Retinal pigment epithelial cell (primary cell): ENCODE measurements at regions not wholly inside any gene's neighbourhood (a gene's known extent, or its start where the extent isn't known, plus 50 kb on each side); places are given as distances from the start of the nearest gene placed in this dataset.

Source experiments
- DNase-seq: peaks from one replicate; pipeline ENCODE4 v3.0.0-alpha.2; 2010; ENCODE audit warnings: low read depth
- H3K4me3 ChIP-seq: 2 replicates; pipeline ENCODE4 v1.5.1; 2011; ENCODE audit warnings: mild to moderate bottlenecking, low read length, control low read depth, moderate library complexity
- CTCF ChIP-seq: conservative IDR thresholded peaks from 2 replicates; pipeline ENCODE4 v1.5.1; 2011; ENCODE audit warnings: low read depth, low read length, control low read depth, inconsistent platforms

GRCh38 chr12:128178565-128178964 is 88.4 kb upstream of the TMEM132C start:
- H3K4me3 ChIP-seq: no peak overlapping the region
- no peak for DNase-seq
- no peak for TF ChIP-seq CTCF

- no peak for TF ChIP-seq CTCF
- DNase-seq: no peak
- no peak overlapping the region for H3K4me3 ChIP-seq
Measured at GRCh38 chr12:128178966-128179365, 88.0 kb upstream of the TMEM132C start.

DNA sequence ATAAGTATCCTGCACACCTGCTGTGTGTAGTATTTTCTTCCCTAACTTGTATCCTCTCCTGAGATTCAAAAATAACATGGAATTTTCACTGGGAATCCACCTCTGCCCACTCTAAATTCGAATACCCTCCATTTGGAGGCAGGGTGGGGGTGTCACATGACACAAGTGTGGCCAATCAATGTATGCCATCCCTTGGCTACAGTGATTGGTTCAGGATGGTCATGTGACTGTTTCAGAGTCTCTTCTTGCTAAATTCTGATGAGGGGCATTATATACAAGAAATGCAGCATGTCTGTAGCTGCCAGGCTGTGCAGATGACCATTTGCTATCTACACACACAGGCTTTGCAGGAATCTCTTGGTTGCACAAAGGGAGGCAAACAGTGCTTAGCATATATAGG is 86.8 kb upstream of the TMEM132C start:
- no peak for DNase-seq
- no peak overlapping the region for H3K4me3 ChIP-seq
- TF ChIP-seq CTCF: no peak

DNA sequence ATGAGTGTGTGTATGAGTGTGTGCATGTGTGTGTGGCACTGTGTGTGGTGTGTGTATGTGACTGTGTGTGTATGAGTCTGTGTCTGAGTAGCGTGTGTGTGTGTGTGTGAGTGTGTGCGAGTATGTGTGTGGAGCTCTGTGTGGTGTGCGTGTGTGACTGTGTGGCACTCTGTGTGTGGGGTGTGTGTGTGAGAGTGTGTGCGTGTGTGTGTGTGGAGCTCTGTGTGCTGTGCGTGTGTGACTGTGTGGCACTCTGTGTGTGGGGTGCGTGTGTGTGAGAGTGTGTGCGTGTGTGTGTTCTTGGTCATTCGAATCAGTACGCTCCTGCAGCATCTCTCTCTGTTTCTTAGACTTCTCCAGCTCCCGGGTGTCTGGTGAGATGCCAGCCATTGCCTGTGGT is 76.9 kb upstream of the TMEM132C start:
- TF ChIP-seq CTCF: no peak
- no peak overlapping the region for H3K4me3 ChIP-seq
- DNase-seq: no peak

DNA sequence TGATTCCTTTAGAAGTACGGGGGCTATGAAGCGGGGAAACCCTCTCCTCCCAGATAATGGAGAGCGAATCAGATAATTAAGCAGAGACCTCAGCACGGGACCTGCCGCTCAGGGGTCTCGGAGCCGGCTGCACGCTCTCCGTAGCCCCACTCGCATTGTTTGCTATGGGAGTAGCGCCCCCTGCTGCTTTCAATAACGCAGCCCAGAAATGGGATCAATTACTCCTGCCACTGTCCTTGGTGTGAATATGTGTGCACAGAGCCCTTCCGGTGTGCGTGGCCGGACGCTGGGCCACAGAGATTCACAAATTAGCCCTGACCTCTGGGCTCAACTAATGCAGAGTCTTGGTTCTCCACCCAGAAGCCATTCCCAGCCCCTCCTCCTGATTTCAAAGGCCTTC is 76.4 kb upstream of the TMEM132C start:
- no peak for TF ChIP-seq CTCF
- DNase-seq: no peak
- no peak overlapping the region for H3K4me3 ChIP-seq

GRCh38 chr12:128191380-128191779 is 75.6 kb upstream of the TMEM132C start:
- DNase-seq: no peak
- no peak overlapping the region for H3K4me3 ChIP-seq
- TF ChIP-seq CTCF: no peak

DNA sequence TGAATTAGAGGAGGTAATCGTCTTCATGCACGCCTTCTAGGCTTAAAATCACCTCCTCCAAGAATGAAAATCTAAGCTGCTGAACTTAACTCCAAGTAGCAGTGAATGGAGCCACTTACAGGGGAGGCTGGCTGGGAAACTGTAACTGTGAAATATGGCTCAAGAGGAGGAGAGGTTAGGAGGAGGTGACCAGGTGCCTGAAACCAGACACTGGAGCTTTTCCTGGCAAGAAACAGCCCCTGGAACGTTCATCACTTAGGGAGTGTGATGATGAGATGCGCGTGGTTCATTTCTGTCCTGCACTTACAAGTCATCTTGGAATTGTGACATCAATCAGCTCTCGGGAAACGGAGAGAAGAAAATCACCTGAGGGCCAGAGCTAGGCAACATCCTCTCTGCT is 62.3 kb upstream of the TMEM132C start:
- no peak overlapping the region for H3K4me3 ChIP-seq
- no peak for TF ChIP-seq CTCF
- DNase-seq: no peak
